ENCODE measurements at regions not wholly inside any gene's neighbourhood (a gene's known extent, or its start where the extent isn't known, plus 50 kb on each side); places are given as distances from the start of the nearest gene placed in this dataset.

- Histone ChIP-seq H3K9me3 (ENCODE audit: control insufficient read depth in 2 of 2, low read length in 2 of 2) (no peaks in the 10 kb centered on the region), H3K36me3 (ENCODE audit: control insufficient read depth in 2 of 2, insufficient read depth in 2 of 2, low read length in 2 of 2) (no peaks in the 10 kb centered on the region)
Measured at GRCh38 chr18:78192054-78192453, 787.6 kb upstream of the SALL3 start.

GRCh38 chr18:78196280-78196679 lies 783.3 kb upstream of the SALL3 start:
- Histone ChIP-seq H3K4me3 (ENCODE audit: low read length in 2 of 2) (no peak overlapping the region), H3K27ac (ENCODE audit: low read length) (no peak overlapping the region), H3K36me3 (ENCODE audit: control insufficient read depth in 2 of 2, insufficient read depth in 2 of 2, low read length in 2 of 2) (no peaks in the 10 kb centered on the region), H3K4me1 (ENCODE audit: control insufficient read depth, insufficient read depth, low read length) (no peaks in the 10 kb centered on the region), H3K9ac (ENCODE audit: low read length in 2 of 2) (no peak overlapping the region), H3K27me3 (ENCODE audit: control insufficient read depth in 1 of 2, insufficient read depth in 2 of 2, low read length in 2 of 2) (no peaks in the 10 kb centered on the region), H3K9me3 (ENCODE audit: control insufficient read depth in 2 of 2, low read length in 2 of 2) (no peaks in the 10 kb centered on the region)

More at GRCh38 chr18:78192054-78192453, 787.6 kb upstream of the SALL3 start:
- no peaks in the 10 kb centered on the region for H3K4me1 ChIP-seq (ENCODE audit: control insufficient read depth, insufficient read depth, low read length)
- H3K4me3 ChIP-seq (ENCODE audit: low read length in 2 of 2): no peak overlapping the region
- no peak overlapping the region for H3K9ac ChIP-seq (ENCODE audit: low read length in 2 of 2)
- H3K27ac ChIP-seq (ENCODE audit: low read length): no peak overlapping the region
- H3K27me3 ChIP-seq (ENCODE audit: control insufficient read depth in 1 of 2, insufficient read depth in 2 of 2, low read length in 2 of 2): no peaks in the 10 kb centered on the region

- no peak overlapping the region for H3K9ac ChIP-seq (ENCODE audit: low read length in 2 of 2)
- no peaks in the 10 kb centered on the region for H3K9me3 ChIP-seq (ENCODE audit: control insufficient read depth in 2 of 2, low read length in 2 of 2)
- H3K27me3 ChIP-seq (ENCODE audit: control insufficient read depth in 1 of 2, insufficient read depth in 2 of 2, low read length in 2 of 2): no peaks in the 10 kb centered on the region
- no peak overlapping the region for H3K27ac ChIP-seq (ENCODE audit: low read length)
- no peaks in the 10 kb centered on the region for H3K36me3 ChIP-seq (ENCODE audit: control insufficient read depth in 2 of 2, insufficient read depth in 2 of 2, low read length in 2 of 2)
- H3K4me3 ChIP-seq (ENCODE audit: low read length in 2 of 2): no peak overlapping the region
- no peaks in the 10 kb centered on the region for H3K4me1 ChIP-seq (ENCODE audit: control insufficient read depth, insufficient read depth, low read length)
Measured at GRCh38 chr18:78199002-78199401, 780.6 kb upstream of the SALL3 start.

GRCh38 chr18:78199611-78200010 lies 780.0 kb upstream of the SALL3 start:
- no peak overlapping the region for H3K9ac ChIP-seq (ENCODE audit: low read length in 2 of 2)
- no peaks in the 10 kb centered on the region for H3K36me3 ChIP-seq (ENCODE audit: control insufficient read depth in 2 of 2, insufficient read depth in 2 of 2, low read length in 2 of 2)
- no peaks in the 10 kb centered on the region for H3K27me3 ChIP-seq (ENCODE audit: control insufficient read depth in 1 of 2, insufficient read depth in 2 of 2, low read length in 2 of 2)
- no peaks in the 10 kb centered on the region for H3K4me1 ChIP-seq (ENCODE audit: control insufficient read depth, insufficient read depth, low read length)
- no peaks in the 10 kb centered on the region for H3K9me3 ChIP-seq (ENCODE audit: control insufficient read depth in 2 of 2, low read length in 2 of 2)
- no peak overlapping the region for H3K4me3 ChIP-seq (ENCODE audit: low read length in 2 of 2)
- no peak overlapping the region for H3K27ac ChIP-seq (ENCODE audit: low read length)

GRCh38 chr18:78207942-78208341 lies 771.7 kb upstream of the SALL3 start:
- H3K27me3 ChIP-seq (ENCODE audit: control insufficient read depth in 1 of 2, insufficient read depth in 2 of 2, low read length in 2 of 2): peaks cover 0 to 4% of the 10 kb centered on the region in 2 donors
- H3K27ac ChIP-seq (ENCODE audit: low read length): no peak overlapping the region
- no peaks in the 10 kb centered on the region for H3K9me3 ChIP-seq (ENCODE audit: control insufficient read depth in 2 of 2, low read length in 2 of 2)
- H3K4me3 ChIP-seq (ENCODE audit: low read length in 2 of 2): no peak overlapping the region
- no peaks in the 10 kb centered on the region for H3K36me3 ChIP-seq (ENCODE audit: control insufficient read depth in 2 of 2, insufficient read depth in 2 of 2, low read length in 2 of 2)
- H3K4me1 ChIP-seq (ENCODE audit: control insufficient read depth, insufficient read depth, low read length): no peaks in the 10 kb centered on the region
- no peak overlapping the region for H3K9ac ChIP-seq (ENCODE audit: low read length in 2 of 2)

- Histone ChIP-seq H3K9ac (ENCODE audit: low read length in 2 of 2) (no peak overlapping the region), H3K4me3 (ENCODE audit: low read length in 2 of 2) (no peak overlapping the region), H3K36me3 (ENCODE audit: control insufficient read depth in 2 of 2, insufficient read depth in 2 of 2, low read length in 2 of 2) (no peaks in the 10 kb centered on the region), H3K9me3 (ENCODE audit: control insufficient read depth in 2 of 2, low read length in 2 of 2) (peaks cover 0 to under 1% of the 10 kb centered on the region in 2 donors), H3K27me3 (ENCODE audit: control insufficient read depth in 1 of 2, insufficient read depth in 2 of 2, low read length in 2 of 2) (peaks cover 0 to 4% of the 10 kb centered on the region in 2 donors), H3K4me1 (ENCODE audit: control insufficient read depth, insufficient read depth, low read length) (no peaks in the 10 kb centered on the region), H3K27ac (ENCODE audit: low read length) (no peak overlapping the region)
Measured at GRCh38 chr18:78208461-78208860, 771.2 kb upstream of the SALL3 start.

GRCh38 chr18:78213361-78213994 lies 766.1 kb upstream of the SALL3 start:
- no peak overlapping the region for H3K4me3 ChIP-seq (ENCODE audit: low read length in 2 of 2)
- H3K4me1 ChIP-seq (ENCODE audit: control insufficient read depth, insufficient read depth, low read length): no peaks in the 10 kb centered on the region
- H3K27ac ChIP-seq (ENCODE audit: low read length): no peak overlapping the region
- no peak overlapping the region for H3K9ac ChIP-seq (ENCODE audit: low read length in 2 of 2)
- H3K36me3 ChIP-seq (ENCODE audit: control insufficient read depth in 2 of 2, insufficient read depth in 2 of 2, low read length in 2 of 2): no peaks in the 10 kb centered on the region
- H3K27me3 ChIP-seq (ENCODE audit: control insufficient read depth in 1 of 2, insufficient read depth in 2 of 2, low read length in 2 of 2): peaks cover 0 to 2% of the 10 kb centered on the region in 2 donors
- peaks cover 0 to 4% of the 10 kb centered on the region in 2 donors for H3K9me3 ChIP-seq (ENCODE audit: control insufficient read depth in 2 of 2, low read length in 2 of 2)

- no peaks in the 10 kb centered on the region for H3K36me3 ChIP-seq (ENCODE audit: control insufficient read depth in 2 of 2, insufficient read depth in 2 of 2, low read length in 2 of 2)
- no peak overlapping the region for H3K27ac ChIP-seq (ENCODE audit: low read length)
- H3K4me1 ChIP-seq (ENCODE audit: control insufficient read depth, insufficient read depth, low read length): no peaks in the 10 kb centered on the region
- no peak overlapping the region for H3K4me3 ChIP-seq (ENCODE audit: low read length in 2 of 2)
- H3K9me3 ChIP-seq (ENCODE audit: control insufficient read depth in 2 of 2, low read length in 2 of 2): no peaks in the 10 kb centered on the region
- no peaks in the 10 kb centered on the region for H3K27me3 ChIP-seq (ENCODE audit: control insufficient read depth in 1 of 2, insufficient read depth in 2 of 2, low read length in 2 of 2)
- H3K9ac ChIP-seq (ENCODE audit: low read length in 2 of 2): no peak overlapping the region
Measured at GRCh38 chr18:78221496-78221895, 758.1 kb upstream of the SALL3 start.

- H3K9ac ChIP-seq (ENCODE audit: low read length in 2 of 2): no peak overlapping the region
- H3K27me3 ChIP-seq (ENCODE audit: control insufficient read depth in 1 of 2, insufficient read depth in 2 of 2, low read length in 2 of 2): peaks cover 0 to 11% of the 10 kb centered on the region in 2 donors
- no peaks in the 10 kb centered on the region for H3K9me3 ChIP-seq (ENCODE audit: control insufficient read depth in 2 of 2, low read length in 2 of 2)
- H3K4me3 ChIP-seq (ENCODE audit: low read length in 2 of 2): no peak overlapping the region
- H3K36me3 ChIP-seq (ENCODE audit: control insufficient read depth in 2 of 2, insufficient read depth in 2 of 2, low read length in 2 of 2): no peaks in the 10 kb centered on the region
- H3K27ac ChIP-seq (ENCODE audit: low read length): no peak overlapping the region
- H3K4me1 ChIP-seq (ENCODE audit: control insufficient read depth, insufficient read depth, low read length): no peaks in the 10 kb centered on the region
Measured at GRCh38 chr18:78228974-78229373, 750.6 kb upstream of the SALL3 start.

GRCh38 chr18:78230911-78231310 lies 748.7 kb upstream of the SALL3 start:
- H3K4me3 ChIP-seq (ENCODE audit: low read length in 2 of 2): no peak overlapping the region
- H3K36me3 ChIP-seq (ENCODE audit: control insufficient read depth in 2 of 2, insufficient read depth in 2 of 2, low read length in 2 of 2): no peaks in the 10 kb centered on the region
- no peak overlapping the region for H3K27ac ChIP-seq (ENCODE audit: low read length)

GRCh38 chr18:78232196-78232595 lies 747.4 kb upstream of the SALL3 start:
- H3K9me3 ChIP-seq (ENCODE audit: control insufficient read depth in 2 of 2, low read length in 2 of 2): no peaks in the 10 kb centered on the region
- H3K27ac ChIP-seq (ENCODE audit: low read length): no peak overlapping the region
- H3K9ac ChIP-seq (ENCODE audit: low read length in 2 of 2): no peak overlapping the region
- H3K27me3 ChIP-seq (ENCODE audit: control insufficient read depth in 1 of 2, insufficient read depth in 2 of 2, low read length in 2 of 2): peaks cover 0 to 11% of the 10 kb centered on the region in 2 donors
- no peaks in the 10 kb centered on the region for H3K4me1 ChIP-seq (ENCODE audit: control insufficient read depth, insufficient read depth, low read length)
- no peak overlapping the region for H3K4me3 ChIP-seq (ENCODE audit: low read length in 2 of 2)
- H3K36me3 ChIP-seq (ENCODE audit: control insufficient read depth in 2 of 2, insufficient read depth in 2 of 2, low read length in 2 of 2): no peaks in the 10 kb centered on the region

More at GRCh38 chr18:78230911-78231310, 748.7 kb upstream of the SALL3 start:
- Histone ChIP-seq H3K9me3 (ENCODE audit: control insufficient read depth in 2 of 2, low read length in 2 of 2) (no peaks in the 10 kb centered on the region), H3K4me1 (ENCODE audit: control insufficient read depth, insufficient read depth, low read length) (no peaks in the 10 kb centered on the region), H3K27me3 (ENCODE audit: control insufficient read depth in 1 of 2, insufficient read depth in 2 of 2, low read length in 2 of 2) (peaks cover 0 to 11% of the 10 kb centered on the region in 2 donors), H3K9ac (ENCODE audit: low read length in 2 of 2) (no peak overlapping the region)

Measured in stomach smooth muscle (tissue), 2 donors.